IMR-90 (cell line): ENCODE measurements at regions not wholly inside any gene's neighbourhood (a gene's known extent, or its start where the extent isn't known, plus 50 kb on each side); places are given as distances from the start of the nearest gene placed in this dataset.
"Not testable (repeated sequence)": the region's sequence is repeated elsewhere in the genome, so short reads cannot be mapped to it uniquely, and the experiment has no call there.

Source experiments
- ATAC-seq: fragments of 200-7000 bp; cut with Tn5 transposase; 2 replicates; pipeline ENCODE4 v1.9.1; 2020; ENCODE audit warnings: low read depth, mild to moderate bottlenecking, moderate library complexity
- BruUV-seq: library from RNA; stranded (reverse); fragments of 400-500 nt; replicated peaks from 2 replicates; lab custom pipeline; 2021; lab: Mats Ljungman, UMichigan
- CTCF ChIA-PET: fragments of 300-600 bp; formaldehyde crosslinking; extraction: SDS; loops from one replicate; lab custom pipeline; 2021; ENCODE audit warnings: antibody characterized with exemption; lab: Yijun Ruan, JAX
- POLR2A ChIA-PET: fragments of 300-600 bp; sonication (Branson Sonifier 250); formaldehyde crosslinking; loops from one replicate; lab custom pipeline; 2022; ENCODE audit warnings: antibody characterized with exemption; ENCODE audit not compliant: unreplicated experiment; lab: Charles Lee
- DNase-seq: peaks from one replicate; pipeline ENCODE4 v3.0.0; 2013
- H2AFZ ChIP-seq: replicated peaks from 2 replicates; pipeline ENCODE3; 2013; ENCODE audit warnings: low read length, mild to moderate bottlenecking; ENCODE audit not compliant: poor library complexity
- H2AK5ac ChIP-seq: 2 replicates; pipeline ENCODE4 v1.6.1; 2013; ENCODE audit warnings: low read depth, low read length, inconsistent platforms
- H2AK9ac ChIP-seq: replicated peaks from 2 replicates; pipeline ENCODE3; 2013; ENCODE audit warnings: mild to moderate bottlenecking, low read depth, low read length, moderate library complexity; ENCODE audit not compliant: poor library complexity
- H2BK120ac ChIP-seq: 2 replicates; pipeline ENCODE4 v1.6.1; 2013; ENCODE audit warnings: low read depth, low read length, inconsistent platforms
- H2BK15ac ChIP-seq: 3 replicates; pipeline ENCODE4 v1.6.1; 2013; ENCODE audit warnings: low read depth, low read length, inconsistent platforms
- H2BK20ac ChIP-seq: 2 replicates; pipeline ENCODE4 v1.6.1; 2013; ENCODE audit warnings: low read depth, mild to moderate bottlenecking, inconsistent platforms, low read length, moderate library complexity
- H2BK5ac ChIP-seq: 2 replicates; pipeline ENCODE4 v1.6.1; 2013; ENCODE audit warnings: mild to moderate bottlenecking, low read depth, low read length, inconsistent platforms; ENCODE audit not compliant: poor library complexity, severe bottlenecking
- H3K14ac ChIP-seq: replicated peaks from 2 replicates; pipeline ENCODE4 v1.6.1; 2013; ENCODE audit warnings: low read depth, low read length, inconsistent platforms
- H3K18ac ChIP-seq: 2 replicates; pipeline ENCODE4 v1.6.1; 2013; ENCODE audit warnings: low read depth, low read length, control low read depth
- H3K23ac ChIP-seq: 2 replicates; pipeline ENCODE4 v1.6.1; 2013; ENCODE audit warnings: low read depth, low read length, inconsistent platforms
- H3K27ac ChIP-seq: 2 replicates; pipeline ENCODE4 v1.5.1; 2013; ENCODE audit warnings: mild to moderate bottlenecking, control low read depth, low read length; ENCODE audit not compliant: insufficient read depth
- H3K27me3 ChIP-seq: 2 replicates; pipeline ENCODE4 v1.6.1; 2013; ENCODE audit warnings: low read length; ENCODE audit not compliant: control insufficient read depth, insufficient read depth
- H3K36me3 ChIP-seq: 2 replicates; pipeline ENCODE4 v1.6.1; 2013; ENCODE audit warnings: low read length, mixed read lengths; ENCODE audit not compliant: control insufficient read depth, insufficient read depth
- H3K4ac ChIP-seq: 2 replicates; pipeline ENCODE4 v1.6.1; 2013; ENCODE audit warnings: low read depth, low read length, inconsistent platforms
- H3K4me1 ChIP-seq: 2 replicates; pipeline ENCODE4 v1.6.1; 2013; ENCODE audit warnings: low read length, mixed read lengths; ENCODE audit not compliant: control insufficient read depth, insufficient read depth
- H3K4me2 ChIP-seq: 2 replicates; pipeline ENCODE4 v1.6.1; 2013; ENCODE audit warnings: low read depth, mild to moderate bottlenecking, control low read depth, low read length, moderate library complexity
- H3K4me3 ChIP-seq: 2 replicates; pipeline ENCODE4 v1.5.1; 2013; ENCODE audit warnings: low read depth, mild to moderate bottlenecking, control low read depth, low read length, moderate library complexity; ENCODE audit not compliant: insufficient read depth
- H3K56ac ChIP-seq: 2 replicates; pipeline ENCODE4 v1.6.1; 2013; ENCODE audit warnings: low read length, inconsistent platforms; ENCODE audit not compliant: insufficient read depth; ENCODE audit errors: extremely low read depth
- H3K79me1 ChIP-seq, 2 experiments: 2 replicates each; pipeline ENCODE4 v1.6.1; 2013; ENCODE audit warnings: low read length in 2 of 2, inconsistent platforms in 1 of 2, low read depth in 1 of 2
- H3K9ac ChIP-seq: 2 replicates; pipeline ENCODE4 v1.6.1; 2013; ENCODE audit warnings: low read depth, low read length, control low read depth
- H3K9me1 ChIP-seq: 2 replicates; pipeline ENCODE4 v1.6.1; 2013; ENCODE audit warnings: low read length, inconsistent platforms; ENCODE audit not compliant: insufficient read depth
- H3K9me3 ChIP-seq: 2 replicates; pipeline ENCODE4 v1.6.1; 2013; ENCODE audit warnings: low read length; ENCODE audit not compliant: control insufficient read depth, insufficient read depth
- H4K20me1 ChIP-seq: 2 replicates; pipeline ENCODE4 v1.6.1; 2013; ENCODE audit warnings: low read length, inconsistent platforms; ENCODE audit not compliant: insufficient read depth
- H4K5ac ChIP-seq: 2 replicates; pipeline ENCODE4 v1.6.1; 2013; ENCODE audit warnings: mild to moderate bottlenecking, low read depth, low read length, control low read depth
- H4K8ac ChIP-seq, 2 experiments: 2 replicates each; pipeline ENCODE4 v1.6.1; 2013; ENCODE audit warnings: low read depth in 2 of 2, low read length in 2 of 2, control low read depth in 1 of 2, inconsistent platforms in 1 of 2
- H4K91ac ChIP-seq: 2 replicates; pipeline ENCODE4 v1.6.1; 2013; ENCODE audit warnings: low read depth, low read length, inconsistent platforms; ENCODE audit not compliant: insufficient read depth
- BHLHE40 ChIP-seq: fragments of 150-350 bp; IDR thresholded peaks from 2 replicates; pipeline ENCODE4 v1.6.1; 2016; ENCODE audit warnings: mild to moderate bottlenecking, low read depth, low read length
- CHD1 ChIP-seq: IDR thresholded peaks from 2 replicates; pipeline ENCODE4 v1.6.1; 2012; ENCODE audit warnings: low read depth, low read length, improper control_type of control experiment
- SMC3 ChIP-seq: fragments of 150-350 bp; IDR thresholded peaks from 2 replicates; pipeline ENCODE4 v1.6.1; 2016; ENCODE audit warnings: low read depth, mild to moderate bottlenecking, antibody characterized with exemption, low read length, moderate library complexity
- WGBS, 2 experiments: methylation state at CpG; one replicate each; pipeline versions ENCODE4 v1.1.5 to v1.1.7; 2013; ENCODE audit warnings: missing lambda C conversion rate in 2 of 2; ENCODE audit not compliant: insufficient read length in 1 of 2; ENCODE audit errors: extremely low coverage in 2 of 2; 5-methylcytosine and 5-hydroxymethylcytosine counted together
- dilution Hi-C: fragments of 300-500 bp; cut with HindIII; formaldehyde crosslinking; loops from one replicate; pipeline ENCODE4 v1.14.3; 2018; ENCODE audit warnings: low sequenced_read_pairs; ENCODE audit not compliant: unreplicated experiment
- in situ Hi-C: fragments of 300-500 bp; cut with MboI; formaldehyde crosslinking; loops from 3 replicates; pipeline ENCODE4 v1.14.3; 2019; ENCODE audit warnings: low sequenced_read_pairs, inconsistent platforms, mixed read lengths
- intact Hi-C: fragments of 100-400 bp; cut with micrococcal nuclease; formaldehyde crosslinking; loops from 2 replicates; pipeline ENCODE4 v1.10.0; 2022
- TF ChIP-seq, protein P1 (sequence below): fragments of 150-350 bp; IDR thresholded peaks from 2 replicates; pipeline ENCODE4 v1.6.1; 2016; ENCODE audit warnings: low read depth, mild to moderate bottlenecking, low read length, moderate library complexity, borderline replicate concordance

DNA sequence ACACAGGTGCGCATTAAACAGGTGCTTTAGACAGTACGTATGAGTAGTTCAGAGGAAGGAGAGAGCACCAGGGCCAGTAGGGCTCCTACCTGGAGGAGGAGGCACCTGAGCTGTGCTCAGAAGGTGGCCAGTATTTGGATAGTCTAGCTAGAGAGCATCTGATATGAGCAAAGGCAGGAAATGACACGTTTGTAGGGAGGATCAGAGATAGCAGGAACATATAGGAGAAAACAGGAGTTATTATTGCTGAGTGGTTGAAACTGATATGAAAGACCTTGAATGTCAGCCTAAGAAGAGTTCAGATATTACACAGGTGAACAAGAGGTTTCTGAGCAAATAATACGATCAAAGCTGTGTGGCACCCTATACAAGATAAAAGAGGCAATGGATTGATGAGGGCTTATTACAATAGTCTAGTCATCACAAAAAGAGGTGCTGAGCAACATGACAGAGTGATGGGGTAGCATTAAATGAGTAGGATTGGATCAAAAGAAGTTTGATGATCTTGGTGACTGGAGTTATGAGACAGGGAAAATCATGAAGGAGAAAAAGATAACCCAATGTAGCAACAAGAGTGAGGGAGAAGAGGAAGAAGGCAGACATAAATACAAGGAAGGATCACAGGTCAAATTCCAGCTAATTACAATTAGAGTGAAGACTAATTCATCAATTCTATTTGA, 69.8 kb upstream of the HIVEP1 start:
- ChIA-PET CTCF (no interaction called here), POLR2A (no interaction called here)
- no peak for ATAC-seq

DNA sequence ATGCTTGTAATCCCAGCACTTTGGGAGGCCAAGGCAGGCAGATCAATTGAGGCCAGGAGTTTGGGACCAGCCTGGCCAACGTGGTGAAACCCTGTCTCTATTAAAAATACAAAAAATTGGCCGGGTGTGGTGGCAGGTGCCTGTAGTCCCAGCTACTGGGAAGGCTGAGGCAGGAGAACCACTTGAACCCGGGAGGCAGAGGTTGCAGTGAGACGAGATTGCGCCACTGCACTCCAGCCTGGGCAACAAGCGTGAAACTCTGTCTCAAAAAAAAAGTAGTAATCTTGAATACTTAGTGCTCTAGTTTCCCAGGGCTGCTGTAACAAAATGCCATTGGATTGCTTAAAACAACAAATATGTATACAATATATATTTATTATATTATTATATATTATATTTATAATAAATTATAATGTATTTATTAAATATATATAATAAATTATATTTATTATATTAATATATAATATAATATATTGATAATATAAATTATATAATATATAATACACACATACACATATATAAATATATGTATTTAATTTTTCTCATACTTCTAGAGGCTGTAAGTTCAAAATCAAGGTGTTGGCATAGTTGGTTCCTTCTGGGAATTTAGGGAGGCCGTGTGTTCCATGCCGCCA, 71.5 kb upstream of the HIVEP1 start:
- H3K4me2 ChIP-seq, H3K4me3 ChIP-seq, H4K8ac ChIP-seq, dilution Hi-C loops, H2BK20ac ChIP-seq, H4K5ac ChIP-seq, CTCF ChIA-PET, H2BK120ac ChIP-seq, H2BK5ac ChIP-seq, H3K9ac ChIP-seq, H3K27ac ChIP-seq, BruUV-seq, H4K91ac ChIP-seq, H2AK9ac ChIP-seq, intact Hi-C loops, H2AK5ac ChIP-seq, DNase-seq, H3K79me1 ChIP-seq, H3K4me1 ChIP-seq, in situ Hi-C loops, H3K4ac ChIP-seq, H3K36me3 ChIP-seq, H3K27me3 ChIP-seq, H3K18ac ChIP-seq, H4K20me1 ChIP-seq, H3K9me1 ChIP-seq, H3K23ac ChIP-seq, POLR2A ChIA-PET, ATAC-seq, H3K56ac ChIP-seq, H3K14ac ChIP-seq, H3K9me3 ChIP-seq, H2BK15ac ChIP-seq, H2AFZ ChIP-seq: not testable (repeated sequence)
- 94% methylated on average over 3 of the region's 8 CpGs; no CpG with 5 or more reads in 1 of the 2 experiments for WGBS, 2 experiments

More for the DNA sequence above, 69.8 kb upstream of the HIVEP1 start:
- Histone ChIP-seq H3K4ac (no peak overlapping the region), H3K56ac (no peak overlapping the region), H2BK20ac (no peak overlapping the region), H3K23ac (no peak overlapping the region), H4K20me1 (no peaks in the 10 kb centered on the region), H3K27ac (no peak overlapping the region), H2AFZ (no peak overlapping the region), H2BK5ac (no peak overlapping the region), H2BK120ac (no peak overlapping the region), H3K27me3 (no peaks in the 10 kb centered on the region), H3K4me3 (no peak overlapping the region), H3K18ac (no peak overlapping the region), H2BK15ac (no peak overlapping the region), H3K9me1 (peaks cover 4% of the 10 kb centered on the region; the same call in 1 of the 2 replicates), H3K9ac (no peak overlapping the region), H2AK9ac (no peak overlapping the region), H4K5ac (no peak overlapping the region), H3K79me1 (no peaks in the 10 kb centered on the region), H3K4me2 (no peak overlapping the region), H3K14ac (no peak overlapping the region), H3K9me3 (no peaks in the 10 kb centered on the region), H2AK5ac (no peak overlapping the region), H4K8ac (no peak overlapping the region), H4K91ac (no peak overlapping the region), H3K4me1 (peaks cover 4% of the 10 kb centered on the region), H3K36me3 (no peaks in the 10 kb centered on the region)
- in situ Hi-C loops (no loop called here), intact Hi-C loops (loop anchor here (1.0 kb wide), 1 partner anchor 13 kb away; no protein-coding TSS in a partner anchor), dilution Hi-C loops (no loop called here)
- DNase-seq, result no peak
- TF ChIP-seq CHD1 (no peak), SMC3 (no peak), BHLHE40 (no peak)
- TF ChIP-seq, protein P1, sequence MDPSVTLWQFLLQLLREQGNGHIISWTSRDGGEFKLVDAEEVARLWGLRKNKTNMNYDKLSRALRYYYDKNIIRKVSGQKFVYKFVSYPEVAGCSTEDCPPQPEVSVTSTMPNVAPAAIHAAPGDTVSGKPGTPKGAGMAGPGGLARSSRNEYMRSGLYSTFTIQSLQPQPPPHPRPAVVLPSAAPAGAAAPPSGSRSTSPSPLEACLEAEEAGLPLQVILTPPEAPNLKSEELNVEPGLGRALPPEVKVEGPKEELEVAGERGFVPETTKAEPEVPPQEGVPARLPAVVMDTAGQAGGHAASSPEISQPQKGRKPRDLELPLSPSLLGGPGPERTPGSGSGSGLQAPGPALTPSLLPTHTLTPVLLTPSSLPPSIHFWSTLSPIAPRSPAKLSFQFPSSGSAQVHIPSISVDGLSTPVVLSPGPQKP, result no peak
- no TSS peak for BruUV-seq
- 83% methylated on average over 2 of the region's 4 CpGs; no CpG with 5 or more reads in 1 of the 2 experiments for WGBS, 2 experiments
